H1 (cell line): ENCODE measurements at regions not wholly inside any gene's neighbourhood (a gene's known extent, or its start where the extent isn't known, plus 50 kb on each side); places are given as distances from the start of the nearest gene placed in this dataset.

Source experiments
- CTCF ChIA-PET: fragments of 300-600 bp; sonication (Branson Sonifier 250); formaldehyde crosslinking; loops from one replicate; lab custom pipeline; 2021; ENCODE audit not compliant: partially characterized antibody; lab: Charles Lee
- POLR2A ChIA-PET: fragments of 300-600 bp; sonication (Branson Sonifier 250); formaldehyde crosslinking; loops from one replicate; lab custom pipeline; 2021; ENCODE audit warnings: inconsistent platforms; ENCODE audit not compliant: partially characterized antibody; lab: Charles Lee
- DNase-seq, 2 experiments: peaks; one replicate each; pipeline versions ENCODE4 v3.0.0 to v3.0.0-alpha.2; 2010 to 2022; ENCODE audit warnings: low spot score in 2 of 2, low read depth in 1 of 2, mixed read lengths in 1 of 2
- FAIRE-seq: peaks from 2 replicates; lab custom pipeline; 2011; peaks lifted over from hg19 to GRCh38; lab: Jason Lieb, UNC
- H2AFZ ChIP-seq: 2 replicates; pipeline ENCODE4 v1.8.1; 2012; ENCODE audit warnings: low read length, inconsistent platforms
- H2AK5ac ChIP-seq: 2 replicates; pipeline ENCODE4 v1.6.1; 2013; ENCODE audit warnings: low read depth, low read length
- H2BK120ac ChIP-seq: replicated peaks from 2 replicates; pipeline ENCODE3; 2013; ENCODE audit warnings: low read depth, low read length, inconsistent platforms
- H2BK12ac ChIP-seq: 2 replicates; pipeline ENCODE4 v1.6.1; 2013; ENCODE audit warnings: low read depth, low read length
- H2BK15ac ChIP-seq: 2 replicates; pipeline ENCODE4 v1.6.1; 2013; ENCODE audit warnings: low read length
- H2BK20ac ChIP-seq: 2 replicates; pipeline ENCODE4 v1.6.1; 2013; ENCODE audit warnings: low read length
- H2BK5ac ChIP-seq: 2 replicates; pipeline ENCODE4 v1.6.1; 2013; ENCODE audit warnings: low read depth, low read length
- H3K14ac ChIP-seq: 2 replicates; pipeline ENCODE4 v1.6.1; 2013; ENCODE audit warnings: inconsistent platforms; ENCODE audit not compliant: insufficient read length
- H3K18ac ChIP-seq: 2 replicates; pipeline ENCODE4 v1.6.1; 2013; ENCODE audit warnings: low read length; ENCODE audit errors: extremely low read depth
- H3K23ac ChIP-seq: 2 replicates; pipeline ENCODE4 v1.6.1; 2013; ENCODE audit warnings: inconsistent platforms; ENCODE audit not compliant: insufficient read length
- H3K23me2 ChIP-seq: 2 replicates; pipeline ENCODE4 v1.6.1; 2013; ENCODE audit warnings: low read depth, low read length
- H3K27ac ChIP-seq: 2 replicates; pipeline ENCODE4 v1.6.1; 2011; ENCODE audit warnings: low read depth, low read length, inconsistent platforms
- H3K27me3 ChIP-seq, 4 experiments: replicated peaks in 1 of 4; 1 replicate in 1 of 4; 2 replicates in 3 of 4; pipeline versions ENCODE4 v1.6.1 to v1.8.1; 2011 to 2013; ENCODE audit warnings: low read length in 3 of 4, mild to moderate bottlenecking in 3 of 4, inconsistent platforms in 2 of 4, mixed read lengths in 2 of 4, moderate library complexity in 1 of 4; ENCODE audit not compliant: control insufficient read depth in 3 of 4, insufficient read depth in 3 of 4; ENCODE audit errors: extremely low read depth in 1 of 4
- H3K36me3 ChIP-seq, 4 experiments: 2 replicates each; pipeline versions ENCODE4 v1.6.1 to v1.8.1; 2011 to 2013; ENCODE audit warnings: mild to moderate bottlenecking in 4 of 4, low read length in 3 of 4, moderate library complexity in 2 of 4, control low read depth in 1 of 4, inconsistent platforms in 1 of 4; ENCODE audit not compliant: insufficient read depth in 4 of 4, control insufficient read depth in 2 of 4
- H3K4ac ChIP-seq: replicated peaks from 2 replicates; pipeline ENCODE3; 2013; ENCODE audit warnings: low read length, low read depth, mixed read lengths, inconsistent platforms; ENCODE audit not compliant: insufficient read length
- H3K4me1 ChIP-seq, 4 experiments: replicated peaks in 1 of 4; 1 replicate in 1 of 4; 2 replicates in 3 of 4; pipeline versions ENCODE4 v1.6.1 to v1.8.1; 2011 to 2013; ENCODE audit warnings: low read length in 3 of 4, inconsistent platforms in 2 of 4, mixed read lengths in 1 of 4; ENCODE audit not compliant: insufficient read depth in 4 of 4, control insufficient read depth in 3 of 4
- H3K4me2 ChIP-seq, 2 experiments: 2 replicates each; pipeline versions ENCODE4 v1.6.1 to v1.8.1; 2011 to 2013; ENCODE audit warnings: low read depth in 2 of 2, low read length in 2 of 2, control low read depth in 1 of 2, inconsistent platforms in 1 of 2, mild to moderate bottlenecking in 1 of 2; ENCODE audit not compliant: insufficient read depth in 1 of 2
- H3K4me3 ChIP-seq, 4 experiments: fragments of 200-600, 300-600 bp in 1 of 4; sonication (generic), shearing (Covaris generic), sonication (Bioruptor Twin) in 1 of 4; 2 replicates each; pipeline versions ENCODE4 v1.5.1 to v1.8.1; 2011 to 2016; ENCODE audit warnings: low read length in 4 of 4, low read depth in 3 of 4, control low read depth in 2 of 4, inconsistent platforms in 2 of 4, mild to moderate bottlenecking in 2 of 4, mixed read lengths in 1 of 4, moderate library complexity in 1 of 4; ENCODE audit not compliant: insufficient read depth in 2 of 4; ENCODE audit errors: extremely low read depth in 1 of 4
- H3K56ac ChIP-seq: replicated peaks from 2 replicates; pipeline ENCODE3; 2013; ENCODE audit warnings: low read depth, mild to moderate bottlenecking, mixed read lengths, low read length, inconsistent platforms; ENCODE audit not compliant: insufficient read length
- H3K79me1 ChIP-seq: 2 replicates; pipeline ENCODE4 v1.6.1; 2013; ENCODE audit warnings: low read depth, low read length, control low read depth
- H3K79me2 ChIP-seq, 2 experiments: 2 replicates each; pipeline versions ENCODE4 v1.6.1 to v1.8.1; 2012 to 2013; ENCODE audit warnings: low read length in 2 of 2, mild to moderate bottlenecking in 2 of 2, inconsistent platforms in 1 of 2; ENCODE audit not compliant: insufficient read depth in 2 of 2, control insufficient read depth in 1 of 2
- H3K9ac ChIP-seq, 4 experiments: replicated peaks in 1 of 4; 1 replicate in 1 of 4; 2 replicates in 3 of 4; pipeline versions ENCODE4 v1.6.1 to v1.8.1; 2011 to 2013; ENCODE audit warnings: low read depth in 3 of 4, low read length in 3 of 4, control low read depth in 2 of 4, mild to moderate bottlenecking in 2 of 4, moderate library complexity in 2 of 4, inconsistent platforms in 1 of 4; ENCODE audit errors: extremely low read depth in 1 of 4
- H3K9me3 ChIP-seq, 2 experiments: 2 replicates each; pipeline versions ENCODE4 v1.6.1 to v1.8.1; 2012 to 2013; ENCODE audit warnings: mild to moderate bottlenecking in 2 of 2, moderate library complexity in 2 of 2, control low read depth in 1 of 2, inconsistent platforms in 1 of 2, low read depth in 1 of 2, low read length in 1 of 2, mixed read lengths in 1 of 2; ENCODE audit not compliant: insufficient read depth in 2 of 2
- H4K20me1 ChIP-seq, 2 experiments: replicated peaks in 1 of 2; 2 replicates each; pipeline versions ENCODE3 to v1.8.1; 2011 to 2013; ENCODE audit warnings: inconsistent platforms in 2 of 2, low read length in 2 of 2, mild to moderate bottlenecking in 1 of 2; ENCODE audit not compliant: insufficient read depth in 2 of 2, control insufficient read depth in 1 of 2
- H4K5ac ChIP-seq: 2 replicates; pipeline ENCODE4 v1.6.1; 2013; ENCODE audit warnings: low read length, low read depth, mixed read lengths, inconsistent platforms; ENCODE audit not compliant: insufficient read length
- H4K8ac ChIP-seq: 2 replicates; pipeline ENCODE4 v1.8.0; 2013; ENCODE audit warnings: mild to moderate bottlenecking, moderate library complexity, low read length, inconsistent platforms; ENCODE audit not compliant: insufficient read depth; ENCODE audit errors: extremely low read depth
- H4K91ac ChIP-seq: replicated peaks from 2 replicates; pipeline ENCODE3; 2013; ENCODE audit warnings: low read length, mixed read lengths, inconsistent platforms; ENCODE audit not compliant: insufficient read length
- SRF ChIP-seq: IDR thresholded peaks from 2 replicates; pipeline ENCODE4 v1.6.1; 2011; ENCODE audit warnings: mild to moderate bottlenecking, low read depth, low read length, moderate library complexity
- WGBS, 2 experiments: shearing (Covaris generic) in 1 of 2; methylation state at CpG; one replicate each; pipeline versions ENCODE4 v1.1.6 to v1.1.7; 2013 to 2015; ENCODE audit warnings: low lambda C conversion rate in 2 of 2, mixed read lengths in 2 of 2, inconsistent platforms in 1 of 2, low coverage in 1 of 2, missing lambda C conversion rate in 1 of 2; ENCODE audit not compliant: insufficient replicate concordance in 2 of 2, insufficient coverage in 1 of 2, insufficient read length in 1 of 2; ENCODE audit errors: extremely low coverage in 1 of 2, missing lambda C conversion rate in 1 of 2; 5-methylcytosine and 5-hydroxymethylcytosine counted together
- TF ChIP-seq, protein P1 (sequence below): IDR thresholded peaks from 2 replicates; pipeline ENCODE4 v1.6.1; 2012; ENCODE audit warnings: low read length, inconsistent platforms

GRCh38 chr13:59566561-59566960 lies 597.2 kb downstream of the DIAPH3 start:
- POLR2A ChIA-PET, result no interaction called here
- 88% methylated on average over 1 of the region's 1 CpG; no CpG with 5 or more reads in 1 of the 2 experiments for WGBS, 2 experiments
- FAIRE-seq, result no peak

More at GRCh38 chr13:59566561-59566960, 597.2 kb downstream of the DIAPH3 start:
- Histone ChIP-seq H2BK5ac (no peak overlapping the region), H3K23ac (no peak overlapping the region), H3K79me2 (no peaks in the 10 kb centered on the region), H2AK5ac (no peak overlapping the region), H4K20me1 (no peaks in the 10 kb centered on the region), H4K5ac (no peak overlapping the region), H4K8ac (no peak overlapping the region), H3K4ac (no peak overlapping the region), H4K91ac (no peak overlapping the region), H2BK12ac (no peak overlapping the region), H3K23me2 (no peaks in the 10 kb centered on the region), H3K27ac (no peak overlapping the region), H3K36me3 (no peaks in the 10 kb centered on the region), H3K56ac (no peak overlapping the region), H3K18ac (no peak overlapping the region), H2AFZ (no peak overlapping the region), H3K9me3 (peaks cover 9 to 10% of the 10 kb centered on the region in 2 experiments; a peak in 2 of 4 replicates), H3K4me1 (no peaks in the 10 kb centered on the region; a peak in 1 of 7 replicates), H2BK120ac (no peak overlapping the region), H3K4me2 (no peak overlapping the region), H3K9ac (no peak overlapping the region), H2BK15ac (no peak overlapping the region), H3K14ac (no peak overlapping the region), H3K27me3 (no peaks in the 10 kb centered on the region), H3K79me1 (no peaks in the 10 kb centered on the region), H2BK20ac (no peak overlapping the region), H3K4me3 (no peak overlapping the region)
- DNase-seq, result no peak
- CTCF ChIA-PET, result interaction anchor here (1.6 kb wide), 1 partner anchor 18 kb away, joined by 4 read pairs; no protein-coding TSS in a partner anchor
- TF ChIP-seq, protein P1, sequence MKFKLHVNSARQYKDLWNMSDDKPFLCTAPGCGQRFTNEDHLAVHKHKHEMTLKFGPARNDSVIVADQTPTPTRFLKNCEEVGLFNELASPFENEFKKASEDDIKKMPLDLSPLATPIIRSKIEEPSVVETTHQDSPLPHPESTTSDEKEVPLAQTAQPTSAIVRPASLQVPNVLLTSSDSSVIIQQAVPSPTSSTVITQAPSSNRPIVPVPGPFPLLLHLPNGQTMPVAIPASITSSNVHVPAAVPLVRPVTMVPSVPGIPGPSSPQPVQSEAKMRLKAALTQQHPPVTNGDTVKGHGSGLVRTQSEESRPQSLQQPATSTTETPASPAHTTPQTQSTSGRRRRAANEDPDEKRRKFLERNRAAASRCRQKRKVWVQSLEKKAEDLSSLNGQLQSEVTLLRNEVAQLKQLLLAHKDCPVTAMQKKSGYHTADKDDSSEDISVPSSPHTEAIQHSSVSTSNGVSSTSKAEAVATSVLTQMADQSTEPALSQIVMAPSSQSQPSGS, result no peak
- no peak for TF ChIP-seq SRF
